ENCODE measurements at regions not wholly inside any gene's neighbourhood (a gene's known extent, or its start where the extent isn't known, plus 50 kb on each side); places are given as distances from the start of the nearest gene placed in this dataset.

DNA sequence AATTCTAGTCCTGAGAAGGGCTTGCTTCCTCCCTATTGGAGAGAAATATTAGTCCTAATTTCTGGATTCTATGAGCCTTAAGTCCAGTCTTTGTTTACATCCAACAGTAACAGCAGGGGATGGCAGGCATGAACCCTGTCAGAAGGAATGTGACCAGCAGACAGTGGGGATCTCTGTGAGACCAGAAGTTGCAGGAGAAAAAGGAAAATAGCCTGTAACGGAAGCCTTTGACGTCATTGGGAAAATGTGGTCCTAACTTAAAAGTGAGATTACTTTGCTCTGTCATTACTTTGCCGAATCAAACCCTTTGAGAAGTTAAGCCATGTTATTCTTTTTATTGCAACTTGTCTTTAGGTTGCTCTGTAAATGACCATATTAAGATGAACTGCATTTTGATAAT lies 218.2 kb upstream of the PRICKLE1 start:
- Histone ChIP-seq H3K9ac (ENCODE audit: low read length) (no peak overlapping the region), H3K36me3 (ENCODE audit: insufficient read depth, low read length) (no peaks in the 10 kb centered on the region), H3K27me3 (ENCODE audit: insufficient read depth, low read depth, low read length) (no peaks in the 10 kb centered on the region), H2AFZ (ENCODE audit: low read depth, low read length) (no peak overlapping the region), H3K79me2 (replicated peaks; ENCODE audit: insufficient read depth, low read length) (no peaks in the 10 kb centered on the region), H4K20me1 (ENCODE audit: insufficient read depth) (no peaks in the 10 kb centered on the region), H3K4me3 (ENCODE audit: low read length) (no peak overlapping the region), H3K27ac (ENCODE audit: low read length) (no peak overlapping the region), H3F3A (ENCODE audit: insufficient read depth, low read length, poor library complexity, severe bottlenecking) (no peaks in the 10 kb centered on the region), H3K9me3 (ENCODE audit: low read length) (no peaks in the 10 kb centered on the region), H3K4me2 (ENCODE audit: low read length) (no peak overlapping the region), H3K9me2 (ENCODE audit: insufficient read depth, low read length) (no peaks in the 10 kb centered on the region)
- TF ChIP-seq EZH2 (IDR thresholded peaks at IDR 0.05; ENCODE audit: borderline replicate concordance, insufficient read depth, low read length, poor library complexity, severe bottlenecking), result no peak
- TF ChIP-seq, protein P1, sequence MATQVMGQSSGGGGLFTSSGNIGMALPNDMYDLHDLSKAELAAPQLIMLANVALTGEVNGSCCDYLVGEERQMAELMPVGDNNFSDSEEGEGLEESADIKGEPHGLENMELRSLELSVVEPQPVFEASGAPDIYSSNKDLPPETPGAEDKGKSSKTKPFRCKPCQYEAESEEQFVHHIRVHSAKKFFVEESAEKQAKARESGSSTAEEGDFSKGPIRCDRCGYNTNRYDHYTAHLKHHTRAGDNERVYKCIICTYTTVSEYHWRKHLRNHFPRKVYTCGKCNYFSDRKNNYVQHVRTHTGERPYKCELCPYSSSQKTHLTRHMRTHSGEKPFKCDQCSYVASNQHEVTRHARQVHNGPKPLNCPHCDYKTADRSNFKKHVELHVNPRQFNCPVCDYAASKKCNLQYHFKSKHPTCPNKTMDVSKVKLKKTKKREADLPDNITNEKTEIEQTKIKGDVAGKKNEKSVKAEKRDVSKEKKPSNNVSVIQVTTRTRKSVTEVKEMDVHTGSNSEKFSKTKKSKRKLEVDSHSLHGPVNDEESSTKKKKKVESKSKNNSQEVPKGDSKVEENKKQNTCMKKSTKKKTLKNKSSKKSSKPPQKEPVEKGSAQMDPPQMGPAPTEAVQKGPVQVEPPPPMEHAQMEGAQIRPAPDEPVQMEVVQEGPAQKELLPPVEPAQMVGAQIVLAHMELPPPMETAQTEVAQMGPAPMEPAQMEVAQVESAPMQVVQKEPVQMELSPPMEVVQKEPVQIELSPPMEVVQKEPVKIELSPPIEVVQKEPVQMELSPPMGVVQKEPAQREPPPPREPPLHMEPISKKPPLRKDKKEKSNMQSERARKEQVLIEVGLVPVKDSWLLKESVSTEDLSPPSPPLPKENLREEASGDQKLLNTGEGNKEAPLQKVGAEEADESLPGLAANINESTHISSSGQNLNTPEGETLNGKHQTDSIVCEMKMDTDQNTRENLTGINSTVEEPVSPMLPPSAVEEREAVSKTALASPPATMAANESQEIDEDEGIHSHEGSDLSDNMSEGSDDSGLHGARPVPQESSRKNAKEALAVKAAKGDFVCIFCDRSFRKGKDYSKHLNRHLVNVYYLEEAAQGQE (IDR thresholded peaks at IDR 0.05; ENCODE audit: borderline replicate concordance), result no peak
- no peak for TF ChIP-seq TAF1 (IDR thresholded peaks at IDR 0.05; ENCODE audit: low read depth)
- no peak for TF ChIP-seq POLR2AphosphoS5 (IDR thresholded peaks at IDR 0.05)
- no peak for TF ChIP-seq SMC3 (conservative IDR thresholded peaks at IDR 0.05; ENCODE audit: poor library complexity)
- no peak for TF ChIP-seq RAD21 (conservative IDR thresholded peaks at IDR 0.05)
- no peak for TF ChIP-seq EP300 (conservative IDR thresholded peaks at IDR 0.05; ENCODE audit: poor library complexity, severe bottlenecking)
- TF ChIP-seq CTCF (IDR thresholded peaks at IDR 0.05; ENCODE audit: poor library complexity, severe bottlenecking), result no peak
- no peak for TF ChIP-seq MXI1 (conservative IDR thresholded peaks at IDR 0.05; ENCODE audit: poor library complexity, severe bottlenecking)

- Histone ChIP-seq H3K9ac (ENCODE audit: low read length) (no peak overlapping the region), H4K20me1 (ENCODE audit: insufficient read depth) (no peaks in the 10 kb centered on the region), H3K9me2 (ENCODE audit: insufficient read depth, low read length) (no peaks in the 10 kb centered on the region), H3K27ac (ENCODE audit: low read length) (no peak overlapping the region), H3F3A (ENCODE audit: insufficient read depth, low read length, poor library complexity, severe bottlenecking) (no peaks in the 10 kb centered on the region), H3K4me3 (ENCODE audit: low read length) (no peak overlapping the region), H3K36me3 (ENCODE audit: insufficient read depth, low read length) (no peaks in the 10 kb centered on the region), H2AFZ (ENCODE audit: low read depth, low read length) (no peak overlapping the region), H3K79me2 (replicated peaks; ENCODE audit: insufficient read depth, low read length) (no peaks in the 10 kb centered on the region), H3K4me2 (ENCODE audit: low read length) (no peak overlapping the region), H3K27me3 (ENCODE audit: insufficient read depth, low read depth, low read length) (no peaks in the 10 kb centered on the region), H3K9me3 (ENCODE audit: low read length) (no peaks in the 10 kb centered on the region)
- no peak for TF ChIP-seq TAF1 (IDR thresholded peaks at IDR 0.05; ENCODE audit: low read depth)
- TF ChIP-seq, protein P1 (IDR thresholded peaks at IDR 0.05; ENCODE audit: borderline replicate concordance), result no peak
Measured at GRCh38 chr12:42807251-42807650, 217.7 kb upstream of the PRICKLE1 start.
